ENCODE measurements at regions not wholly inside any gene's neighbourhood (a gene's known extent, or its start where the extent isn't known, plus 50 kb on each side); places are given as distances from the start of the nearest gene placed in this dataset.
"Not testable (repeated sequence)": the region's sequence is repeated elsewhere in the genome, so short reads cannot be mapped to it uniquely, and the experiment has no call there.

DNA sequence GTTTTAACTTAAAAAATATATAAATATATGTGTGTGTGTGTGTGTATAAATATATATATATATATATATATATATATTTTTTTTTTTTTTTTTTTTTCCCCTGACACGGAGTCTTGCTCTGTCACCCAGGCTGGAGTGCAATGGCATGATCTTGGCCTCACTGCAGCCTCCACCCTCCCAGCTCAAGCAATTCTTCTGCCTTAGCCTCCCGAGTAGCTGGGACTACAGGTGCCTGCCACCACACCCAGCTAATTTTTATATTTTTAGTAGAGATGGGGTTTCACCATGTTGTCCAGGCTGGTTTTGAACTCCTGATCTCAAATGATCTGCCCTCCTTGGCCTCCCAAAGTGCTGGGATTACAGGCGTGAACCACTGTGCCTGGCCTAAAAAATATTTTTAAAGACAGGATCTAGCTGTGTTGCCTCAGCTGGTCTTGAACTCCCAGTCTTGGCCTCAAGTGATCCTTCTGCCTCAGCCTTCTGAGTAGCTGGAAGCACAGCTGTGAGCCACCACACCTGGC is 243.9 kb downstream of the GOLGA6L6 start:
- TF ChIP-seq, protein P1, sequence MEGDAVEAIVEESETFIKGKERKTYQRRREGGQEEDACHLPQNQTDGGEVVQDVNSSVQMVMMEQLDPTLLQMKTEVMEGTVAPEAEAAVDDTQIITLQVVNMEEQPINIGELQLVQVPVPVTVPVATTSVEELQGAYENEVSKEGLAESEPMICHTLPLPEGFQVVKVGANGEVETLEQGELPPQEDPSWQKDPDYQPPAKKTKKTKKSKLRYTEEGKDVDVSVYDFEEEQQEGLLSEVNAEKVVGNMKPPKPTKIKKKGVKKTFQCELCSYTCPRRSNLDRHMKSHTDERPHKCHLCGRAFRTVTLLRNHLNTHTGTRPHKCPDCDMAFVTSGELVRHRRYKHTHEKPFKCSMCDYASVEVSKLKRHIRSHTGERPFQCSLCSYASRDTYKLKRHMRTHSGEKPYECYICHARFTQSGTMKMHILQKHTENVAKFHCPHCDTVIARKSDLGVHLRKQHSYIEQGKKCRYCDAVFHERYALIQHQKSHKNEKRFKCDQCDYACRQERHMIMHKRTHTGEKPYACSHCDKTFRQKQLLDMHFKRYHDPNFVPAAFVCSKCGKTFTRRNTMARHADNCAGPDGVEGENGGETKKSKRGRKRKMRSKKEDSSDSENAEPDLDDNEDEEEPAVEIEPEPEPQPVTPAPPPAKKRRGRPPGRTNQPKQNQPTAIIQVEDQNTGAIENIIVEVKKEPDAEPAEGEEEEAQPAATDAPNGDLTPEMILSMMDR (IDR thresholded peaks at IDR 0.05) = not testable (repeated sequence)
- TF ChIP-seq ZFX (IDR thresholded peaks at IDR 0.05; ENCODE audit: borderline replicate concordance) = not testable (repeated sequence)

Measured in 22Rv1 (cell line).